Fibroblast of the aortic adventitia (primary cell): ENCODE measurements at regions not wholly inside any gene's neighbourhood (a gene's known extent, or its start where the extent isn't known, plus 50 kb on each side); places are given as distances from the start of the nearest gene placed in this dataset.

Source experiments
- DNase-seq: peaks from one replicate; pipeline ENCODE4 v3.0.0-alpha.2; 2010; ENCODE audit warnings: low read depth
- H3K4me3 ChIP-seq: 2 replicates; pipeline ENCODE4 v1.5.1; 2011; ENCODE audit warnings: low read depth, mild to moderate bottlenecking, control low read depth, low read length, moderate library complexity
- CTCF ChIP-seq: IDR thresholded peaks from 2 replicates; pipeline ENCODE4 v1.5.1; 2011; ENCODE audit warnings: mild to moderate bottlenecking, low read length, control low read depth, inconsistent platforms; ENCODE audit not compliant: insufficient read depth

GRCh38 chr13:107076801-107077200 is 508.9 kb upstream of the ARGLU1 start:
- no peak for DNase-seq
- no peak for TF ChIP-seq CTCF

GRCh38 chr13:107075576-107075975 is 507.6 kb upstream of the ARGLU1 start:
- TF ChIP-seq CTCF = no peak
- no peak overlapping the region for H3K4me3 ChIP-seq
- DNase-seq = no peak

More at GRCh38 chr13:107076801-107077200, 508.9 kb upstream of the ARGLU1 start:
- no peak overlapping the region for H3K4me3 ChIP-seq

GRCh38 chr13:107070792-107071191 is 502.9 kb upstream of the ARGLU1 start:
- TF ChIP-seq CTCF = no peak

GRCh38 chr13:107069108-107069776 is 501.3 kb upstream of the ARGLU1 start:
- no peak for DNase-seq
- TF ChIP-seq CTCF = no peak
- no peak overlapping the region for H3K4me3 ChIP-seq

More at GRCh38 chr13:107070792-107071191, 502.9 kb upstream of the ARGLU1 start:
- no peak for DNase-seq
- no peak overlapping the region for H3K4me3 ChIP-seq

GRCh38 chr13:107067381-107067780 is 499.4 kb upstream of the ARGLU1 start:
- no peak for TF ChIP-seq CTCF
- no peak for DNase-seq
- no peak overlapping the region for H3K4me3 ChIP-seq

- no peak for TF ChIP-seq CTCF
- DNase-seq = no peak
- no peak overlapping the region for H3K4me3 ChIP-seq
These were observed 498.4 kb upstream of the ARGLU1 start for GRCh38 chr13:107066355-107066754.

- H3K4me3 ChIP-seq = no peak overlapping the region
- DNase-seq = no peak
- TF ChIP-seq CTCF = no peak
These were observed 497.1 kb upstream of the ARGLU1 start for GRCh38 chr13:107065036-107065435.
